RCC 7860 (cell line): ENCODE measurements at regions not wholly inside any gene's neighbourhood (a gene's known extent, or its start where the extent isn't known, plus 50 kb on each side); places are given as distances from the start of the nearest gene placed in this dataset.
A peak's percentile ranks its signal among the peaks of the same experiment; 100 is the strongest.
"Not testable (repeated sequence)": the region's sequence is repeated elsewhere in the genome, so short reads cannot be mapped to it uniquely, and the experiment has no call there.

ENCODE experiments used
- DNase-seq: peaks from one replicate; pipeline ENCODE4 v3.0.0-alpha.2; 2015; ENCODE audit warnings: low spot score
- FAIRE-seq: peaks from 2 replicates; lab custom pipeline; 2012; peaks lifted over from hg19 to GRCh38; lab: Jason Lieb, UNC

DNA sequence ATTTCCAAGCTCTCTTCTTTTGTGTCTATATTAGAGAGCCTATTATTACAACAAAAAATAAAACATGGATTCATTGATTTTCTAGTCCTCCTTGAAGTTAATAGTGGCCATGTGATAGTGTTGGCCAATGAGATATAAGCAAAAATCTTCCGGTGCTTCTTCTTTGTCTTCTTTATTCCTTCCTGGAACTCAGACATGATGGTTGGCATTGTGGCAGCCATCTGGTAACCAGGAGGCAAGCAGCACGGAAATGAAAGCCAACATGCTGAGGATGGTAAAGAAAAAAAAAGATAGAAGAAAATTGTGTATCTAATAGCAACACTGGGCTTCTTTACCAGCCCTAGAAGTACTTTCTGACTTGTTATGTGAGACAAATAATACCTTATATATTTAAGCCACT, 50.8 kb upstream of the SEL1L start:
- FAIRE-seq (no peak), DNase-seq (no peak)

DNA sequence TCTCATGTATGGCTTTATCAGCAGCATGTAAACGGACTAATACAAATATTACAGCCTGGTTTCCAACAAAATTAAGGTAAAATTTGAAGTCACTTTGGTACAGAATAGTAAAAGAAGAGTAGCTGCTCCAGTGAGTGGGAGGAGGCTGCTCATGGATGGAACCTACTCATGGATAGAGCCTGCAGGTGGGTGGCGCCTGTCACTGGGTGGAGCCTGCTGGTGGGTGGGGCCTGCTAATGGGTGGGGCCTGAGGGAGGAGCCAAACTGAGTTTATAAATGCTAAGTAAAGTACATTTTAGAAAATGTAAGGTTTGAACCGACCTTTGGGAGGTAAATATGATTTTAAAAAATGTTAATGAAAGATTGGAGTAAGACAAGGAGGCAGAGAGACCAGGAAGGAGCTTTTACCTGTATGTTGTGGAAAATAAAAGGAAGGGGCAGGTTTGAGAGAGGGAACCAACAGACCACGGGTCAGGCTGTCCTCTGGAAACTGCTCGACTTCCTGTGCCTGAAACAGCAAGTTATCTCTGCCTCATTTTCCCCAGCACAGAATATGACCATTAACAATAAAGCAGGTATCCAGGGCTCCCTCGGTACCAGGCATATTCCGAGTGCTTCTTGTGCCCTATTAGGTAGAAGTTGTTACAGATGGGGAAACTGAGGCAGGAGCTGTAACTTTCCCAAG, 55.9 kb upstream of the SEL1L start:
- FAIRE-seq = no peak
- no peak for DNase-seq

DNA sequence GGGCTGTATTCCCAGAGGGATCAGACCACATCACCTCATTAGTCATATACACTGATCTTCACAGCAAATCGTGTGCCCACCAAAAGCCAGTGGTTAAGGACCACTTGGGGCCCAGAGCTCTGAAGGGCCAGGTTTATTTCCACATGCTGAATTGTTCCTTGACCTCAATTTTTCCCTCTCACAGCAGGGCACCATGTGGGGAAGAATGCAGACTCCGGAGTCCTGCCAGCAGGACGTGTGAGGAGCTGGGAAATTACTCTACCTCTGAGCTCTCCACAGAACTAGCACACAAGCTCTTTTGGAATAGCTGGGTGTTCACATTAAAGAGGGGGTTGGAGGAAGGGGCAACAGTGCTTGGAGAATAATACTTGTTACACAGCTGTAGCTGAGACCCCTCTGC, 57.6 kb upstream of the SEL1L start:
- DNase-seq = no peak
- no peak for FAIRE-seq

DNA sequence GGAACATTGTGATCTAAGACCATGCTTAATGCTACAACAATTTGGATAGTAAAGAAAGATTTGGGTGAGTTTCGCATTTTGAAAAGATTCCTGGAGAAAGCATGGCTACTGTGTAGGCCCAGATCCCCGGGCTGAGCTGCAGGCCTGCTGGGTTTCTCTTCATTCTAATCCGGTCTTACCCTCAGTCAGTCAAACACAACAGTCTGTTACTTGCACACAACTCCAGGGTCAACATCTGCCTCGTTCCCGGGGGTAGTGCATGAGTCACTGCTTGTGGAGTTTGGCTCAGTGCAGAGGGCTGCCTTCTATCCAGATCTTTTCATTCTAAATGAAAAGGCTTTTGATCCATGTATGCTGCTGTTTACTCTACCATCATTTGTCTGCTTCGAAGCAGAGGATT, 60.4 kb upstream of the SEL1L start:
- FAIRE-seq (no peak), DNase-seq (no peak)

DNA sequence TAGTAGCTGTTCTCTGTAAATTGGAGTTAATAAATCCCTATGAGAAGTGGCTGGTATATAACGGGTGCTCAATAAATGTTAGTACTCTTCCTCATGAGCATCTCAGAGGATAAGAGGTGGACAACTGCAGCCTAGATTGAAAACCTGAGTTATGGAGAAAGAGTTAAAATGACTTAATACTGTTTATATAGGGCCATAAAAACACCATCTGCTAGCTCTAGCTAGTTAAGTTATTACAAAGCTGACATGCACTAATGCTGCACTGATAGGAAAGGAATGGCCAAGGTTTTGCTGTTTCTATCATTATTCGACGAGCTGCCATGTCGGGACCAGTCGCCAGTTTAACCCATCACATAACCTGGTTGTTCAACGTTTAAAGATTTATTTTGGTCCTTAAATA, 72.0 kb upstream of the SEL1L start:
- FAIRE-seq = no peak
- no peak for DNase-seq

DNA sequence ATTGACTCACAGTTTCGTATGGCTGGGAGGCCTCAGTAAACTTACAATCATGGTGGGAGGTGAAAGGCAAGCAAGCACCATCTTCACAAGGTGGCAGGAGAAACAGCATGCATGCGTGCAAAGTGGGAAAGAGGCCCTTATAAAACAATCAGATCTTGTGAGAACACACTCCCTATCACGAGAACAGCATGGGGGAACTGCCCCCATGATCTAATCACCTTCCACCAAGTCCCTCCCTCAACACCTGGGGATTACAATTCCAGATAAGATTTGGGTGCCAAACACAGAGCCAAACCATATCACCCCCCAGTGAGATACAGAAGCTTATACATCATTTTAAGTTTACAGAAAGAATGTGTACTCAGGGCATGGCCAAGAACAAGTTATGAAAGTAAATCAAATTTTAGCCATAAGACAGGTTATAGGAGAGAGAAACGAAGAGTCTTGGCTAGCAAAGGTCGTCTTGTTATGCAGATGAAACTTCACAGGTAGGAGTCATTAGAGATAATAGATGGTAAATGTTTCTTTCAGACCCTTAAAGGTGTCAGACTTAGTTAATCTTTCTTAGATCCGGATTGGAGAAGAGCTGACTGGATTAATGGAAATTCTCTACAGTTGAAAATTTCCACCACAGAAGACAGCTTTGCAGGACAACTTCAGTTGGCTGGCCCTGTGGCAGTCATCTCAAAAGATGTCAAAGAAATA, 79.8 kb upstream of the SEL1L start:
- no peak for FAIRE-seq
- no peak for DNase-seq

DNA sequence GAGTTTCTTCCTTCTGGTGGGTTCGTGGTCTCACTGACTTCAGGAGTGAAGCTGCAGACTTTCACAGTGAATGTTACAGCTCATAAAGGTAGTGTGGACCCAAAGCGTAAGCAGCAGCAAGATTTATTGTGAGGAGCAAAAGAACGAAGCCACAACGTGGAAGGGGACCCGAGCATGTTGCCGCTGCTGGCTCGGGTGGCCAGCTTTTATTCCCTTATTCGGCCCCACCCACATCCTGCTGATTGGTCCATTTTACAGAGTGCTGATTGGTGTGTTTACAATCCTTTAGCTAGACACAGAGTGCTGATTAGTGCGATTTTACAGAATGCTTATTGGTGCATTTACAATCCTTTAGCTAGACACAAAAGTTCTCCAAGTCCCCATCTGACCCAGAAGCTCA, 80.6 kb upstream of the SEL1L start:
- FAIRE-seq, DNase-seq: not testable (repeated sequence)

DNA sequence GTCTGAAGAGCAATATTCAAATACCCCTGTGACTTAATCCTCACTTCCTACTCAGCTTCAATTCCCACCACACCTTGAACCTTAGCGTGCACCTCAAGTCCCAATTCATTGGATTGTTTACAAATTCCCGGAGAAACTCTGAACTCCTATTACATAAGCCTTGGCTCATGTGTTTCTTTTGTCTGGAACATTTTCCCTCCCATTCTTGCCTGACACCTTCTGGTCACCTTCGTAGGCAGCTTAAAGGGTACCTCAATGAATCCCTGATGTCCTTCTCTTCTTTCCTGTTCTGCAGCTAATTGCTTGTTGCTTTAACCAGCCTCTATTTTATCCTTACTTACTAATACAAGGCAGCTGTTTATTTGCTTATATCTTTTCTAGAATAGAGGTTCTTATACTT, 85.0 kb upstream of the SEL1L start:
- DNase-seq = no peak
- no peak for FAIRE-seq

DNA sequence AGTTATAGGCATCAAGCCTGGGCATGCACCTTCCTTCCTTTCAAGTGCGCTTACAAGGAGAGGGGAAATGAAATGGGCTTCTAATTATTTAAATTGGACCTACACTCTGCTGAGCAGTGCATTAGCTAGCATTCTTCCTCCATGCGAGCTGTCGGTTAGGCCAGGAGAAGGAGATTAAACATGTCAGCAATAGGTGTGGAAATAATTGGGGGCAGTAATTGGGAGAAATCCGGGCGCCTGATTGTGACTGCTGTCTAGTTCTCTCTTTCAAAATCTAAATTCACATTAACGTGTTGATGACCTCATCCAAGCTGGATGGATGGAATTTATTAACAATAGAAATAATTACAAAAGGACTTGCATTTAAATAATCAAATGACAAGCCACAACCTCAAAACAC, 86.2 kb upstream of the SEL1L start:
- FAIRE-seq = no peak
- DNase-seq = no peak

DNA sequence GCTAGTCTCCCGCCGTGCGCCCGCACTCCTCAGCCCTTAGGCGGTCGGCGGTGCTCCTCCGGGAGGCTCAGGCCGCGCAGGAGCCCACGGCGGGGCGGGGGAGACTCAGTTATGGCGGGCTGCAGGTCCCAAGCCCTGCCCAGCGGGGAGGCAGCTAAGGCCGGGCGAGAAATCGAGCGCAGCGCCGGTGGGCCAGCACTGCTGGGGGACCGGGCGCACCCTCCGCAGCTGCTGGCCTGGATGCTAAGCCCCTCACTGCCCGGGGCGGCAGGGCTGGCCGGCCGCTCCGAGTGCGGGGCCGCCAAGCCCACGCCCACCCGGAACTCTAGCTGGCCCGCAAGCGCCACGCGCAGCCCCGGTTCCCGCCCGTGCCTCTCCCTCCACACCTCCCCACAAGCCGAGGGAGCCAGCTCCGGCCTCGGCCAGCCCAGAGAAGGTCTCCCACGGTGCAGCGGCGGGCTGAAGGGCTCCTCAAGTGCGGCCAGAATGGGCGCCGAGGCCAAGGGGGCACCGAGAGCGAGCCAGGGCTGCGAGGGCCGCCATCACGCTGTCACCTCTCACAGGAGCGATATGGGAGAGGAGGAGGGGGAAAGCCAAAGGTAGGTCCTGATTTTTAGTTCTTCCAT, 90.2 kb upstream of the SEL1L start:
- DNase-seq, FAIRE-seq: not testable (repeated sequence)

DNA sequence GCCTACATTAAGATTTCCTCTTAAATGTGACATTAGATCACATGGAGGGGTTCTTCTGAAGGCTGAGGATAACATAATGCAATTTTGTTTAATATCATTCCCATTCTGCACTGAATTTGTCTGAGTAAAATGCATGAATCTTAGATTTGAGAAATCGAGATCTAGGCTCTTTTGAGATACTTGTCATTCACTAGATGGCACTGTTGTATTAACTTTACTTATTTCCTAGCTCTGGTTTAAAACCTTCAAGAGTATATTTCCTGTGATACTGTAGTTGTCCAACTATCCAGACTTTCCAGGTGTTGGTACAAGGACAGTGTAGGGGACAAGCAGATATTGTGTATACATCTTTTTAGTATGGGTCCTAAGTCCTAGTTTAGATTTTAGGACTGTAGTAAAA, 91.7 kb upstream of the SEL1L start:
- FAIRE-seq = no peak

DNA sequence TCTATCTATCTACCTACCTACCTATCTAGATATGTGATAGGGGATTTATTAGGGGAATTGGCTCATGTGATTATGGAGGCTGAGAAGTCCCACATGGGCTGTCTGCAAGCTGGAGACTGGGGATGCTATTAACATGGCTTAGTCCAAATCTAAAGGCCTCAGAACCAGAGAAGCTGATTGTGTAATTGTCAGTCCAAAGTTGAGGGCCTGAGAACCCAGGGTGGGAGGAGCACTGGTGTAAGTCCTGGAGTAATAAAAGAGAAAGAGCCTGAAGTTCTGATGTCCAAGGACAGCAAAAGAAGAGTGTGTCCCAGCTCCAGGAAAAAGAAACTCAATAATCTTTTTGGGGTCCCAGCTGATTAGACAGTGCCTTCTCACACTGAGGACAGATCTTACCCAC, 98.5 kb upstream of the SEL1L start:
- no peak for FAIRE-seq
- DNase-seq = no peak

More for the DNA sequence above, 91.7 kb upstream of the SEL1L start:
- DNase-seq = peak; percentile 9

DNA sequence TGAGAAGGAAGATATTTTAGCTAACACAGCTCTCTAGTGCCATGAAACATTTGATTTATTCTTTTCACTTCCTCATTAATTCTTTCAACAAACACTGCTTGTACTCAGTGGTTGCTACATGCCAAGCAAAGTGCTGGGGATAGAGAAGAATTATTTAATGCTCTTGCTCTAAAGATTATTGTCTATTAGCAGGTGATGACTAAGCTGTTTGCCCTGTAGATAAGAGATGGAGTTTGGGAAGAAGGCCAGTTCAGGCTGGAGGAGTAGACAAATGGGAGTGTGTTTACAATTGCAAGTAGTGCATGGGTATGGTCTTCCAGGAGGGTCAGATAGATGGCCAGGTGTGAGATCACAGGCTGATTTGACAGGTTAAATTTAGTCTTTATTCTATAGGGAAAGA, 99.8 kb upstream of the SEL1L start:
- DNase-seq (no peak), FAIRE-seq (no peak)

DNA sequence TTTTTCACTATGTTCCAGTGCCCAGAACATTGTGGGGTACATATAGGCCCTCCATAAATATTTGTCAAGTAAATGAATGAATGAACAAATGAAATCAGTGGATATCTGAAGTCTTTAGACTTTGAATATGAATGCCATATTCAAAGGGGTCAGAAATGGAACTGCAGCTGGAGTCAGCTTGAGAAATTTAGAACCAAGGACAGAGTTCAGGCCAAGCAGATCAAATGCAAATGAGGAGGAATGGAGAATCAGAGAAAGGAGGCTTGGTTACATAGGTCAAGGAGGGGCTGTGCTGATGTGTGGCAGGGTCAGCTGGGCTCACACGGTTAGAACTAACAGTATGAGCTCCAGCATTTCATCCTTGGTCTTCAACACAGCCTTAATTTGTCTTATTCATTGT, 104.0 kb upstream of the SEL1L start:
- no peak for DNase-seq
- FAIRE-seq = no peak

DNA sequence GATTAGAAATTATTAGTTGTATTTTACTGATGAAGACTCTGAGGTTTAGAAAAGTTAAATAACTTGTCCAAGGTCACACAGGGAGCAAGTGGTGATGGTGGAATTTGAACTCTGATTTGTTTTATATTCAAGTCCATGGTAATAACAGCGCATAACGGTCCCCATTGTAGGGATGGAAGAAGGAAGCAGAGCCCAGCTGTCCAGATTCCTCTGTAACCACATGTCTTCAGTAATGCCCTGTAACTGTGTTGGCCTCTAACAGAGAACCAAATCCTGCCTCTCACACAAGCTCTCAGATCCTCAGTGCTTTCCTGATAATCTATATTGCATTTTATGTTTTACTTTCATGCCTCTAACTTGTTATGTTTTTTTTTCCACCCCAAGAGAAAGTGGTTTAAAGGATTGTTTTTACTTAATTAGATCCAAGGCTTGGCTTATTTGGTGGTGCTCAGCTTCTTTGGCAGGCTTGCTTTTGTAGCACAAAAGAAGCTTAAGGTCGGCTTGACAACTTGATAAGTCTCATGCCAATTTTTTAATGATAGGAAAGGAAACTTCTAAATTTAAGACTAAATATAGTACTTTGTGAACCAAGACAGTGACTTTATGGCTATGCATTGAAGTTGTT, 105.1 kb upstream of the SEL1L start:
- DNase-seq = no peak
- FAIRE-seq = no peak

DNA sequence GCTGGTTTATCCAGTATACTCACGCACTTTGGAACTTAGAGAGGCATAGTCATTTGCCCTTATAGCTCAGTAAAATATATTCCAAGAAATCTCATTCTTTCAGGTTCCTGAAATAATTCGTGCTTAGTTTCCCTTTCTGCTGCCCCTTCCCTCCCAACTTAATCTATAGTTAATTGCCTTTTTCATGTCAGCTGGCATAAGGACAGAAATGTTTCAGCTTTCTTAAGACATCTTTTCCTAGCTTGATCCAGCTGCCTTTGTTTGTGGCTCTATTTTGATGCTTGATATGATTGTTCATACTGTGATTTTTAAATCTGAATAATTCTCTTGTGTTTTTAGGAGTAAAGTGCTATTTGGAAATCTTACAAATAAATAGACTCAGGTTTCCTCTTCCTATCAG, 120.0 kb upstream of the SEL1L start:
- DNase-seq (no peak), FAIRE-seq (no peak)

DNA sequence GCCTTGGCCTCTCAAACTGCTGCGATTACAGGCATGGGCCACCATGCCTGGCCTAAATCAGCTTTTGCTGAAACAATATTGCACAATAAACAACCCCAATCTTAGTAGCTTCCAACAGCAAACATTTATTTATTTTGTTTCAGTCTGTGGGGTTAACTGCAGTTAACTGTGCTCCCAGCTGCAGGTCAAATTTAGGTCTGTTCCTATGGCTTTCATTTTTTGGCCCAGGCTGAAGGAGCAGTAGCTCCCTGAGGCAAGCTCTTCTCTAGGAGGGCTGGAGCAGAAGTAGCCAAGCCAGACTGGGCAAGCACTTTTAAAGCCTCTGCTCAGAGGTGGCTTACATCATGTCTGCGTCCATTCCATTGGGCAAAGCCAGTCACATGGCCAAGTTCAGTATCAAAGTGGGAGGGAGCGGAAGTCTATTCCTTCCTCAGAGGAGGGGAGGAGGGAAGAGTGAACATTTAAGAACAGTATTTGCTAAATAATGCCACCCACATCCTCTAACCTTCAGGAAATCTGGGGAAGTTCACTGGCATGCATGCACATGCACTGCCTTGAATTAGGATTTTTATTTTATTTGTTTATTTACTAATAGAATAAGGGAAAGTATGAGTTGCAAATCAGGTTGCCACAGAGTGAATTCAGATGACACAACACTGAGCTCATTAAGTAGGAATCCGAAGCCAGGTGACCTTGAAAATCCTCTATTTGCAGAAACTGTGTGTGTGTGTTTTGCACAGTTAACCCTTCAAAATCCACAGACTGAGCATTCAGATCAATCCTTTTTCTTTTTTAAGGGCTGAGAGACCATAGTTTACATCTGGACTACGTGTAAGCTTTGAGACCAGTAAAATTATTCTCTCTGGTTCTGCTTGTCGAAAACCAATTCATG, 122.0 kb upstream of the SEL1L start:
- no peak for FAIRE-seq
- DNase-seq = no peak

DNA sequence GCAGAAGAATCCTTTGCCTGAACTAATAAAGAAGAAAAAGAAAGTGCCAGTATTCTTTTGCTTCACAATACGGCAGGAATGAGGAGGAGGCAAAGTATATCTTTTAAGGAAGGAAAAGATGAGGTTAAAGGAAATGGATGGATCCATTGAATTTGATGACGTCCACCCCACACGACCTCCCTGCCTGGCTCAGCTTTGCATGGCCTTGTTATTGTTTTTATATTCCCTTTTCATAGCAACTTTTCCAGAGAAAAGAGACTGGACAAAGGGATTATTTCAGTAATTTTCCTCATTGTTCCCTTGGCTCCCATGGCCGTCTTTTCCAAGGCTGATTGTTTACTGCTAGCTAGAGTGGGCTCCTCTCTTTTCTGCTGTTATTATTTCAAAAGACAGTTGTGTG, 123.2 kb upstream of the SEL1L start:
- DNase-seq (no peak), FAIRE-seq (no peak)

DNA sequence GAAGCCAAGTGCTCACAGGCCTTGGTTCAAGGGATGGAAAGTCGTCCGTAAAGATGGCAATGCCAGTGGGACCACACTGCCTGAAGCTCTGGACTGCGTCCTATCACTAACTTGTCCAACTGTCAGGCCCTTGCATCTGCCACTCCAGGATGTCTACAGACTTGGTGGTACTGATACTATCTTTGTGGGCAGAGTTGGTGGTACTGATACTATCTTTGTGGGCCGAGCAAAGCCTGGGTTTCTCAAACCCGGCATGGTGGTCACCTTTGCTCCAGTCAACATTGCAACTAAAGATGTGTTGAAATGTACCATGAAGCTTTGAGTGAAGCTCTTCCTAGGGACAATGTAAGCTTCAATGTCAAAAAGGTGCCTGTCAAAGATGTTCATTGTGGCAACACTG, 128.4 kb upstream of the SEL1L start:
- DNase-seq (no peak), FAIRE-seq (no peak)

DNA sequence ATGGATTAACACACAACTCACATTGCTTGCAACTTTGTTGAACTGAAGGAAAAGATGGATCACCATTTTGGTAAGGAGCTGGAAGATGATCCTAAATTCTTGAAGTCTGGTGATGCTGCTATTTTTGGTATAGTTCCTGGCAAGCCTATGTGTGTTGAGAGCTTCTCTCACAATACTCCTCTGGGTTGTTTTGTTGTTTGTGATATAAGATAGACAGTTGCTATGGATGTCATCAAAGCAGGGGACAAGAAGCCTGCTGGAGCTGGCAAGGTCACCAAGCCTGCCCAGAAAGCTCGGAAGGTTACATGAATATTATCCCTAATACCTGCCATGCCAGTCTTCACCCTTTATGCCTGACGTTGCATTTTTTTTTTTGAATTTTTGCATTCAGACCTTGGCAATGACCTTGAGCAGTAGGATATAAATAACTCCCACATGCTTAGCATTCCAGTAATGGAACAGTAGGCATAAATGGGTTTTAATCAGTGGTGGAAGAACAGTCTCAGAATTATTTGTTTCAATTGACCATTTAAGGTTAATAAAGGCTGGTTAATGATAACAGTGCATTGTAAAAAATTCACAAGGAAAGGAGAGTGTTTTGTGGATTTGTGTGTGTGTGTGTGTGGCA, 129.0 kb upstream of the SEL1L start:
- FAIRE-seq = no peak
- DNase-seq = no peak
